ENCODE measurements at regions not wholly inside any gene's neighbourhood (a gene's known extent, or its start where the extent isn't known, plus 50 kb on each side); places are given as distances from the start of the nearest gene placed in this dataset.

- Histone ChIP-seq H3K27ac (no peak overlapping the region), H3K4me3 (no peak overlapping the region), H3K4me1 (replicated peaks in 1 of 2) (no peaks in the 10 kb centered on the region), H3K36me3 (replicated peaks in 1 of 2) (no peaks in the 10 kb centered on the region), H3K9me3 (replicated peaks in 1 of 3) (no peaks in the 10 kb centered on the region), H3K27me3 (no peaks in the 10 kb centered on the region)
- no peak for TF ChIP-seq CTCF (IDR thresholded peaks at IDR 0.05)
- no peak for TF ChIP-seq POLR2A (IDR thresholded peaks at IDR 0.05)
- DNase-seq = no peak
- WGBS, 4 donors = 73 to 96% (median 81%) methylated on average over 1 of the region's 1 CpG
- intact Hi-C loops (cut with DNase I) = no loop called here
Observed at GRCh38 chr2:18433872-18434271, 126.6 kb downstream of the RDH14 start.

GRCh38 chr2:18432999-18433398 lies 127.5 kb downstream of the RDH14 start:
- 43 to 53% (median 49%) methylated on average over 3 to 5 of the region's 5 CpGs for WGBS, 4 donors
- Histone ChIP-seq H3K9me3 (replicated peaks in 1 of 3) (no peaks in the 10 kb centered on the region), H3K36me3 (replicated peaks in 1 of 2) (no peaks in the 10 kb centered on the region), H3K4me3 (no peak overlapping the region), H3K27ac (no peak overlapping the region), H3K27me3 (no peaks in the 10 kb centered on the region), H3K4me1 (replicated peaks in 1 of 2) (no peaks in the 10 kb centered on the region)
- intact Hi-C loops (cut with DNase I) = no loop called here
- TF ChIP-seq CTCF (IDR thresholded peaks at IDR 0.05) (no peak), POLR2A (IDR thresholded peaks at IDR 0.05) (no peak)
- no peak for DNase-seq

- TF ChIP-seq CTCF (IDR thresholded peaks at IDR 0.05) (no peak), POLR2A (IDR thresholded peaks at IDR 0.05) (no peak)
- no peak overlapping the region for H3K4me3 ChIP-seq
- no peaks in the 10 kb centered on the region for H3K4me1 ChIP-seq (replicated peaks in 1 of 2)
- no peaks in the 10 kb centered on the region for H3K9me3 ChIP-seq (replicated peaks in 1 of 3)
- no peaks in the 10 kb centered on the region for H3K36me3 ChIP-seq (replicated peaks in 1 of 2)
- WGBS, 4 donors = 79 to 84% (median 82%) methylated on average over 4 of the region's 4 CpGs
- H3K27me3 ChIP-seq = no peaks in the 10 kb centered on the region
- H3K27ac ChIP-seq = no peak overlapping the region
- DNase-seq = no peak
- intact Hi-C loops (cut with DNase I) = no loop called here
Observed at GRCh38 chr2:18430996-18431748, 129.3 kb downstream of the RDH14 start.

GRCh38 chr2:18428516-18428915 lies 131.9 kb downstream of the RDH14 start:
- no peak for DNase-seq
- 78 to 89% (median 83%) methylated on average over 6 of the region's 6 CpGs for WGBS, 4 donors
- H3K4me3 ChIP-seq = no peak overlapping the region
- intact Hi-C loops (cut with DNase I) = no loop called here
- no peaks in the 10 kb centered on the region for H3K9me3 ChIP-seq (replicated peaks in 1 of 3)
- H3K4me1 ChIP-seq (replicated peaks in 1 of 2) = no peaks in the 10 kb centered on the region
- H3K36me3 ChIP-seq (replicated peaks in 1 of 2) = no peaks in the 10 kb centered on the region
- no peaks in the 10 kb centered on the region for H3K27me3 ChIP-seq
- no peak for TF ChIP-seq CTCF (IDR thresholded peaks at IDR 0.05)
- TF ChIP-seq POLR2A (IDR thresholded peaks at IDR 0.05) = no peak
- no peak overlapping the region for H3K27ac ChIP-seq
